ENCODE measurements at regions not wholly inside any gene's neighbourhood (a gene's known extent, or its start where the extent isn't known, plus 50 kb on each side); places are given as distances from the start of the nearest gene placed in this dataset.

DNA sequence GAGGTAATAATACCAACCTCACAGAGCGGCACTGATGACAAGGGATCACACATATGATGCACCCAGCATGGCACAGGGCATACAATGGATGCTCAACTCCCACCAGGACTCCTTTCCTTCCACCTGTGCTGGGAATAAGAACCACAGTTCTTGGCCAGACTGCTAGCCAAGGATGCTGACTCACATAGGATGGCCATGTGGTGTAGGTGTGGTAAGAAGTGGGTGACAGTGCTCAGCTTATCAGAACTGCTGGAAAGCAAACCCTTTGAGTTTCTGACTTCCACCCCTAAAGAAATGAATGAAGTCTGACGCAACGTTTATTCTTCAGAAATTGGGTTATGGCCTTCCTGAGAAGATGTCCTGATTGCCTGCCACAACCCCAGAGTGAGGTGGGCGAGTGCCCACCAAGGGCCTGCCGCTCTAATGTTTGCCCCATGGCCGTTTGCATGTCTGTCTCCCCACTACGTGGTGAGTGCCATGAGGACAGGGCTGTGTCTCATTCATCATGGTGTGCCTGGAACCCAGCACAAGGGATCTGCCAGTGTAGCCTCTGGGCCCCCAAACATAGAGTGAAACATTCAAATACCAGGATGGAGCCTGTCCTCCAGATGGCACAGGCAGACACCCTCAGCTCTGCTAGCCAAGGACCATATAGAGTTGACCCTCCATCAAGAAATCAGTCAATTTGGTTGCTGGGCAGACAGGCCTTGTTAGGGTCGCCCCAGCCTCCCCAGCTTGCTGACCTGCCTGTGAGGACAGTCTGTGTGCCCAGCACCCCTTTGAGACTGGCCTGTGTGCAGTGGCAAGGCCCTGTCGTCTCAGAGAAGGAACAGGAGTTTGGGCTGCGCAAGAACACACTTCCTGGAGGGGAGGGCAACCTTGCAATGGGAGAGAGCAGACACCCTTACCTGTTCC, 57.6 kb upstream of the SLCO2A1 start:
- TF ChIP-seq, protein P1, sequence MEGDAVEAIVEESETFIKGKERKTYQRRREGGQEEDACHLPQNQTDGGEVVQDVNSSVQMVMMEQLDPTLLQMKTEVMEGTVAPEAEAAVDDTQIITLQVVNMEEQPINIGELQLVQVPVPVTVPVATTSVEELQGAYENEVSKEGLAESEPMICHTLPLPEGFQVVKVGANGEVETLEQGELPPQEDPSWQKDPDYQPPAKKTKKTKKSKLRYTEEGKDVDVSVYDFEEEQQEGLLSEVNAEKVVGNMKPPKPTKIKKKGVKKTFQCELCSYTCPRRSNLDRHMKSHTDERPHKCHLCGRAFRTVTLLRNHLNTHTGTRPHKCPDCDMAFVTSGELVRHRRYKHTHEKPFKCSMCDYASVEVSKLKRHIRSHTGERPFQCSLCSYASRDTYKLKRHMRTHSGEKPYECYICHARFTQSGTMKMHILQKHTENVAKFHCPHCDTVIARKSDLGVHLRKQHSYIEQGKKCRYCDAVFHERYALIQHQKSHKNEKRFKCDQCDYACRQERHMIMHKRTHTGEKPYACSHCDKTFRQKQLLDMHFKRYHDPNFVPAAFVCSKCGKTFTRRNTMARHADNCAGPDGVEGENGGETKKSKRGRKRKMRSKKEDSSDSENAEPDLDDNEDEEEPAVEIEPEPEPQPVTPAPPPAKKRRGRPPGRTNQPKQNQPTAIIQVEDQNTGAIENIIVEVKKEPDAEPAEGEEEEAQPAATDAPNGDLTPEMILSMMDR (IDR thresholded peaks at IDR 0.05) = no peak
- TF ChIP-seq EZH2 (IDR thresholded peaks at IDR 0.05; ENCODE audit: borderline replicate concordance, insufficient read depth, low read depth, low read length, poor library complexity, severe bottlenecking) = no peak
